SK-MEL-5 (cell line): ENCODE measurements at regions not wholly inside any gene's neighbourhood (a gene's known extent, or its start where the extent isn't known, plus 50 kb on each side); places are given as distances from the start of the nearest gene placed in this dataset.

Experiments used
- DNase-seq: peaks from one replicate; pipeline ENCODE4 v3.0.0-alpha.2; 2016; ENCODE audit warnings: low read depth, low spot score
- in situ Hi-C: cut with HindIII; loops from 2 replicates; pipeline ENCODE4 v1.10.0; 2016; ENCODE audit warnings: low sequenced_read_pairs, high pct_unique_total_duplicates, low pct_unique_long_range_greater_than_20kb

DNA sequence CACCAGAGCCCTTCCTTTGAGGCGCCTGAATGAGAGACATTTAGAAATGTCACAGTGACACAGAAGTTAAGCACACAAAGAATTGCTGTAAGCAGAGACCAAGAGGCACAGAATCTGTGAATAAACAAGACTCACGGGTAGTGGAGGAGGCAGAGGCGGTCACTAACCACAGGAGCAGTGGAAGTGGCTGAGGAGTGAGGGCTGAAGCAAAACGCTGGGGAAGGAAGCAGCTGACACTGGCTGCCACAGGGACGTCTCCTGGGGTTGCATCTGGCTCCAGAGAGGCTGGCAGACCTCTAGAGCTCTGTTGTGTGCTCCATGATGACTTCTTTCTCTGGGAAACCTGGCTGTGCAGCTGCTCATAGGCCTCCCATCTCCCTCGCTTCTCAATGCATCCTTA is 65.0 kb upstream of the SLC2A12 start:
- in situ Hi-C loops, result no loop called here
- peak; percentile 57 for DNase-seq

GRCh38 chr6:134115715-134116074 is 63.3 kb upstream of the SLC2A12 start:
- in situ Hi-C loops, result no loop called here
- DNase-seq, result no peak

DNA sequence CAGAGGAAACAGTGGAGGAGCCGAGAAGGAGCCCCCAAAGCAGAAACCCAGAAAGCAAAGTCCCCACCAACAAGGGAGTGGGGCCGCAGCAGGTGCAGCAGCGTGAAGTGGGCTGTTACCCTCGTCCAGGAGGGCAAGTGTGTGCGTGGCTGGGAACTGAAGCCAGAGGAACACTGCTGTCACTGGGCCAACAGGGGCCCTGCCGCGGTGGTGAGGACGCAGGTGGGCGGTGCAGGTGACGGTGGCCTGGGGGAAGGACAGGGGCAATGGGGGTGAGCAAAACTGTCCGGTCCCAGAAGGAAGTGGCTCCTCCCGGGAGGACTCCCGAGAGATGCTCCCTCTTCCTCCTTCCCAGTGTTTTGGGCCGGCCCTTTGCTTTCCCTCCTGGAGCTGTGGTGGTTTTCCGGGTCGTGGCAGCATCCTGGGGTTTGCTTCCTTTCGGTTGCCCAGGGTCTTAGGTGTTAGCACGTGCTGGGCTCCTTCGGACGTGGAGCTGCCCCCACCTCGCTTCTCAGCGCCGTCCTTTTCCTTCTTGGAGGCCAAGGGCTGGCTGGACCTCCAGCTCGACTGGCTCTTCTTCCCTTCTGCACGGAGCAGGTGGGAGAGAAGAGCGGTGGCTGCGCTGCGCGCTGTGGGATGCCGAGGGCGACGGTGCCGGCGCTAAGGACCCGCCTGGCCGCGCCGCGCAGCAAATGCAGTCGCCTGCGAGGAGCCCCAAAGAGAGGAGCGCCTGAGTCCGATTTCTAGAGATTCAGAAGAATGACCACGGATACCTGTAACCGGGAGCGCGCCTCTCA is 62.7 kb upstream of the SLC2A12 start:
- DNase-seq, result no peak
- in situ Hi-C loops, result no loop called here

GRCh38 chr6:134114489-134114888 is 62.1 kb upstream of the SLC2A12 start:
- in situ Hi-C loops, result no loop called here
- DNase-seq, result no peak

GRCh38 chr6:134111726-134112125 is 59.3 kb upstream of the SLC2A12 start:
- in situ Hi-C loops, result no loop called here
- DNase-seq, result no peak

- in situ Hi-C loops, result no loop called here
- peak; percentile 77 for DNase-seq
Observed at GRCh38 chr6:134111062-134111677, 58.7 kb upstream of the SLC2A12 start.

DNA sequence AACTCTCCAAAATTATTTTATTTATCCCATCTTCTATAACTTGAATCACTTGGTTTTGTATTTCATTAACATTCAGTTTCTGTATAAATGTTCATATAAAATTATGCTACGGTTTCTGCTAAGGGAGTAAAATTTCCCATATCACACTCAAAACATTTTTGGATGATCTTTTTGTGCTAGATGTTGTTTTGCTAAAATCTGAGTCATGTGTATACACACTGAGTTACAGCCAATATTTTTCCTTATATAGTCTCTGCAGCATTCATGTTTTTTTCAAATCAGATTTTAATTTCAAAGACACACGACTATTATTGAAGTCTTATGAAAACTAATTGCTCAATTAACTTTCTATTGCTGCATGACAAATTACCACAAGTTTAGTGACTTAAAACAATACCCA is 54.3 kb upstream of the SLC2A12 start:
- in situ Hi-C loops, result no loop called here
- DNase-seq, result no peak

GRCh38 chr6:134105940-134106339 is 53.5 kb upstream of the SLC2A12 start:
- no peak for DNase-seq
- in situ Hi-C loops, result no loop called here

- in situ Hi-C loops, result no loop called here
- no peak for DNase-seq
Observed at GRCh38 chr6:134103006-134103405, 50.6 kb upstream of the SLC2A12 start.
